ENCODE measurements at regions not wholly inside any gene's neighbourhood (a gene's known extent, or its start where the extent isn't known, plus 50 kb on each side); places are given as distances from the start of the nearest gene placed in this dataset.

DNA sequence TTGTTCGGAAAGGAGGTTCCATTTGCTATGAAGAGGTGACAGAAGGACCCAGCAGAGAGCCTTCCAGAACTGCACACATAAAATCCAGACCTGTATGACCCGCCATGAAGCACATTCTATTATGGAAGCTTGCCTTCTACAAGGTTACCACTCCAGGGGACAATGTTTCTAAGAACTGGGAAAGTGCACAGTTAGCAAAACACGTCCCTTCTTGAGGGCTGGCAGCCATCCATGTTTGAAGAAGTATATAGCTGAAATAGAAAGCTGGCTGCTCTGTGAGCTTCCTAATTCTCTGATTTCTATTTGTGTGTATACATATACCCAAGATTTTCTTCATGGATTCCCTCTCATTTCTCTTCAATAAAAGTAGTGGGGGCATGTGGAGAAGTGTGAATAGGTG is 74.6 kb downstream of the CNTN3 start:
- H3K27ac ChIP-seq: no peak overlapping the region
- no peaks in the 10 kb centered on the region for H4K20me1 ChIP-seq (ENCODE audit: low read depth)
- H3K9ac ChIP-seq: no peak overlapping the region
- H2AFZ ChIP-seq (replicated peaks): no peak overlapping the region
- H3K4me1 ChIP-seq: no peaks in the 10 kb centered on the region
- DNase-seq (ENCODE audit: low spot score): no peak
- TF ChIP-seq, protein P1, sequence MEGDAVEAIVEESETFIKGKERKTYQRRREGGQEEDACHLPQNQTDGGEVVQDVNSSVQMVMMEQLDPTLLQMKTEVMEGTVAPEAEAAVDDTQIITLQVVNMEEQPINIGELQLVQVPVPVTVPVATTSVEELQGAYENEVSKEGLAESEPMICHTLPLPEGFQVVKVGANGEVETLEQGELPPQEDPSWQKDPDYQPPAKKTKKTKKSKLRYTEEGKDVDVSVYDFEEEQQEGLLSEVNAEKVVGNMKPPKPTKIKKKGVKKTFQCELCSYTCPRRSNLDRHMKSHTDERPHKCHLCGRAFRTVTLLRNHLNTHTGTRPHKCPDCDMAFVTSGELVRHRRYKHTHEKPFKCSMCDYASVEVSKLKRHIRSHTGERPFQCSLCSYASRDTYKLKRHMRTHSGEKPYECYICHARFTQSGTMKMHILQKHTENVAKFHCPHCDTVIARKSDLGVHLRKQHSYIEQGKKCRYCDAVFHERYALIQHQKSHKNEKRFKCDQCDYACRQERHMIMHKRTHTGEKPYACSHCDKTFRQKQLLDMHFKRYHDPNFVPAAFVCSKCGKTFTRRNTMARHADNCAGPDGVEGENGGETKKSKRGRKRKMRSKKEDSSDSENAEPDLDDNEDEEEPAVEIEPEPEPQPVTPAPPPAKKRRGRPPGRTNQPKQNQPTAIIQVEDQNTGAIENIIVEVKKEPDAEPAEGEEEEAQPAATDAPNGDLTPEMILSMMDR (IDR thresholded peaks at IDR 0.05): no peak
- TF ChIP-seq EZH2 (IDR thresholded peaks at IDR 0.05) (no peak), EZH2phosphoT487 (IDR thresholded peaks at IDR 0.05) (no peak)
- Mint-ChIP-seq H3K4me3 (no peak overlapping the region), H3K9me3 (no peaks in the 10 kb centered on the region), H3K36me3 (no peaks in the 10 kb centered on the region), H3K27ac (no peak overlapping the region), H3K4me1 (peaks cover 2% of the 10 kb centered on the region), H3K27me3 (ENCODE audit: insufficient read depth, low read depth) (no peaks in the 10 kb centered on the region)
- no peaks in the 10 kb centered on the region for H3F3A ChIP-seq (ENCODE audit: low read depth)
- H3K36me3 ChIP-seq: no peaks in the 10 kb centered on the region
- H3K4me3 ChIP-seq: no peak overlapping the region
- no peaks in the 10 kb centered on the region for H3K27me3 ChIP-seq
- H3K9me3 ChIP-seq (ENCODE audit: low read depth): no peaks in the 10 kb centered on the region
- H3K4me2 ChIP-seq: no peak overlapping the region
- H3K79me2 ChIP-seq (ENCODE audit: low read depth): no peaks in the 10 kb centered on the region

DNA sequence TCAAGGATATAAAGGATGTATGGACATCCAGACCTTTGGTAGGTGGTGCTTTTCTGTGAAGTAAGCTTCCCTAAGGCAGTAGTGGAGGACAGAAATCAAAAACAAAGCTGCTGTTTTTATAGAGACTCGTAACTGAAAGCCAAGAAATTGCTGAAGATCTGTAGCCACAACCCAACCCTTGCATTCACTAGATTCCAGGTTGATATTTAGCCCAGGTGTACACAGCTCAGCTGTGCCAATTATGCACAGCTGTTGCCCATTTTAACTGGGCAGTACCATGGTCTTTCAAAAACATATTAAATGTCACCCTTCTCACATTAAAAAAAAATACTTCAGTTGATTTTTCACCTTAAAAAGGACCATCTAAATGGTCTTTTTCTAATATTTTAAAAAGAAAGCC is 75.8 kb downstream of the CNTN3 start:
- no peaks in the 10 kb centered on the region for H3K4me1 ChIP-seq
- H3K79me2 ChIP-seq (ENCODE audit: low read depth): no peaks in the 10 kb centered on the region
- H3K9ac ChIP-seq: no peak overlapping the region
- H3K27ac ChIP-seq: no peak overlapping the region
- no peak for DNase-seq (ENCODE audit: low spot score)
- H3K4me3 Mint-ChIP-seq: no peak overlapping the region
- H3K27me3 ChIP-seq: no peaks in the 10 kb centered on the region
- H3K27ac Mint-ChIP-seq: no peak overlapping the region
- H3K27me3 Mint-ChIP-seq (ENCODE audit: insufficient read depth, low read depth): no peaks in the 10 kb centered on the region
- H3K4me3 ChIP-seq: no peak overlapping the region
- no peaks in the 10 kb centered on the region for H3K4me1 Mint-ChIP-seq
- no peaks in the 10 kb centered on the region for H3K9me3 Mint-ChIP-seq
- H3K36me3 ChIP-seq: no peaks in the 10 kb centered on the region
- H3K9me3 ChIP-seq (ENCODE audit: low read depth): no peaks in the 10 kb centered on the region
- no peaks in the 10 kb centered on the region for H3F3A ChIP-seq (ENCODE audit: low read depth)
- no peak for TF ChIP-seq EZH2phosphoT487 (IDR thresholded peaks at IDR 0.05)
- TF ChIP-seq, protein P1 (IDR thresholded peaks at IDR 0.05): no peak
- TF ChIP-seq EZH2 (IDR thresholded peaks at IDR 0.05): no peak
- no peaks in the 10 kb centered on the region for H4K20me1 ChIP-seq (ENCODE audit: low read depth)
- no peak overlapping the region for H2AFZ ChIP-seq (replicated peaks)
- no peak overlapping the region for H3K4me2 ChIP-seq
- H3K36me3 Mint-ChIP-seq: no peaks in the 10 kb centered on the region

DNA sequence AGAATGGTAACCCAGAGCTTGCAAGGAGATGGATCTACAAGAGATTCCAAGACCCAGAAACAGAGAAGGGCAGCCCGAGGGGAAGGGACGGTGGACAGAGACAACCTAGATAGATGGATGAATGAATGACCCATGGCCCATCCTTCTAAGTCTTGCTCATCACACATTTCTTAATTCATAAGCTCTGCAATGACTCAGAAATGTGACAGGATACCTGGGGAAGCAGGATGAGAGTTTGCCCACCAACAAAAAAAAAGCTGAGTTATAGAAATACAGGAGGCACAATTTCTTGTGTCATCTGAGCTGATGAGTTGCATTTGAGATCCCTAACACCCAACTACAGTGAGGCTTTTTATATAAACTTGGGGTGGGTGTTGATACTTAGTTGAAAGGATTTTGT is 76.6 kb downstream of the CNTN3 start:
- DNase-seq (ENCODE audit: low spot score): no peak
- Mint-ChIP-seq H3K27me3 (ENCODE audit: insufficient read depth, low read depth) (no peaks in the 10 kb centered on the region), H3K27ac (no peak overlapping the region), H3K4me3 (no peak overlapping the region), H3K9me3 (no peaks in the 10 kb centered on the region), H3K36me3 (no peaks in the 10 kb centered on the region), H3K4me1 (no peaks in the 10 kb centered on the region)
- Histone ChIP-seq H3K27me3 (no peaks in the 10 kb centered on the region), H3K4me3 (no peak overlapping the region), H3K4me1 (no peaks in the 10 kb centered on the region), H3K9me3 (ENCODE audit: low read depth) (no peaks in the 10 kb centered on the region), H4K20me1 (ENCODE audit: low read depth) (no peaks in the 10 kb centered on the region), H3K4me2 (no peak overlapping the region), H3K27ac (no peak overlapping the region), H2AFZ (replicated peaks) (no peak overlapping the region), H3F3A (ENCODE audit: low read depth) (no peaks in the 10 kb centered on the region), H3K36me3 (no peaks in the 10 kb centered on the region), H3K9ac (no peak overlapping the region), H3K79me2 (ENCODE audit: low read depth) (no peaks in the 10 kb centered on the region)
- no peak for TF ChIP-seq EZH2phosphoT487 (IDR thresholded peaks at IDR 0.05)
- TF ChIP-seq, protein P1 (IDR thresholded peaks at IDR 0.05): no peak
- no peak for TF ChIP-seq EZH2 (IDR thresholded peaks at IDR 0.05)

DNA sequence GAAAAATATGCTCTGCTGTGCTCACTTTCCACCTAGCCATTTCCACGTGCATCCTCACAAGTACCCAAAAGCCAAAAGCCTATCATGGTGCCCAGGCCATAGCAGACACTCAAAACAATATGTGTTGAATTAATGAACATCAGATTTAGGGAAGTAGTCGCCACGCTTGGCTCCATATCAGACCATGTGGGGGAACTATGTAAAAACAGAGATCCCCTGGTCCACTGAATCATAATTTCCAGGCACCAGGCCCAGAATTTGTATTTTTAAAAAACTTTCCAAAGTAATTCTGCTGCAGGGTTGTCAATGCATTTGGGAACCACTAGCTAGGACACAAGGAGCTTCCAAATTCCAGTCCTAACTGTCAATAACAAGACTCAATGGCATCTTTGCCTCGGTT is 77.3 kb downstream of the CNTN3 start:
- no peak for DNase-seq (ENCODE audit: low spot score)
- Mint-ChIP-seq H3K27ac (no peak overlapping the region), H3K36me3 (no peaks in the 10 kb centered on the region), H3K4me3 (no peak overlapping the region), H3K27me3 (ENCODE audit: insufficient read depth, low read depth) (no peaks in the 10 kb centered on the region), H3K9me3 (no peaks in the 10 kb centered on the region), H3K4me1 (no peaks in the 10 kb centered on the region)
- no peaks in the 10 kb centered on the region for H4K20me1 ChIP-seq (ENCODE audit: low read depth)
- no peak overlapping the region for H3K4me2 ChIP-seq
- no peak overlapping the region for H3K9ac ChIP-seq
- no peaks in the 10 kb centered on the region for H3F3A ChIP-seq (ENCODE audit: low read depth)
- no peak overlapping the region for H3K27ac ChIP-seq
- H3K4me1 ChIP-seq: no peaks in the 10 kb centered on the region
- no peaks in the 10 kb centered on the region for H3K9me3 ChIP-seq (ENCODE audit: low read depth)
- no peak overlapping the region for H3K4me3 ChIP-seq
- H3K27me3 ChIP-seq: no peaks in the 10 kb centered on the region
- no peaks in the 10 kb centered on the region for H3K36me3 ChIP-seq
- TF ChIP-seq EZH2 (IDR thresholded peaks at IDR 0.05) (no peak), EZH2phosphoT487 (IDR thresholded peaks at IDR 0.05) (no peak)
- TF ChIP-seq, protein P1 (IDR thresholded peaks at IDR 0.05): no peak
- no peaks in the 10 kb centered on the region for H3K79me2 ChIP-seq (ENCODE audit: low read depth)
- no peak overlapping the region for H2AFZ ChIP-seq (replicated peaks)

Measured in neural progenitor cell (in vitro differentiated cells).